ENCODE measurements at regions not wholly inside any gene's neighbourhood (a gene's known extent, or its start where the extent isn't known, plus 50 kb on each side); places are given as distances from the start of the nearest gene placed in this dataset.

- TF ChIP-seq POLR2A (IDR thresholded peaks at IDR 0.05; ENCODE audit: low read depth, low read length) (no peak), POLR2AphosphoS5 (IDR thresholded peaks at IDR 0.05; ENCODE audit: low read depth, low read length) (no peak)
These were observed 492.8 kb upstream of the EEF2KMT start for GRCh38 chr16:5590416-5590815.

All from GM12892 (cell line).